ENCODE measurements at regions not wholly inside any gene's neighbourhood (a gene's known extent, or its start where the extent isn't known, plus 50 kb on each side); places are given as distances from the start of the nearest gene placed in this dataset.

- Mint-ChIP-seq H3K27ac (ENCODE audit: unreplicated experiment) (peak overlapping the region; percentile 76), H3K27me3 (ENCODE audit: unreplicated experiment) (peaks cover 4% of the 10 kb centered on the region), H3K9me3 (ENCODE audit: unreplicated experiment) (no peaks in the 10 kb centered on the region), H3K4me1 (ENCODE audit: unreplicated experiment) (peaks cover 15% of the 10 kb centered on the region), H3K4me3 (ENCODE audit: unreplicated experiment) (no peak overlapping the region), H3K36me3 (ENCODE audit: unreplicated experiment) (no peaks in the 10 kb centered on the region)
- no peak for DNase-seq (ENCODE audit: extremely low spot score, unreplicated experiment)
- no peak for TF ChIP-seq CTCF (IDR thresholded peaks at IDR 0.05)
Observed at GRCh38 chr13:76696370-76696769, 189.8 kb downstream of the KCTD12 start.

DNA sequence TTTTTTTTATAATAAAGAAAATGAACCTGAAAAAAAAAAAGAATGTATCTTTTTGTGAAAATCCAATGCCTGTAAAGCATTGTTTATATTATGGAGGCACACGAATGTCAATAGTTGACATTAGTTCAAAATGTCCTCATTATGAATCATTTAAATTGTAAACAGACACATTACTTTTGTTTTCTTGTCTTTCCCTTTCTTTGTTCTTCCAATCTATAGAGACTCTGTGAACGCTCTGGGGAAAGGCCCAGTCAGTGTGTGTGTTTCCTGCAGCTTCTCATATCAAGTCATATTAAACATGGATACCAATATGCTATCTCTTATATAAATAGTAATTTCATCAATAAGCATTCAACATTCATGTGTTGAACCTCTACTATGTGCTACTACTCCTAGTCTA lies 193.1 kb downstream of the KCTD12 start:
- H3K4me3 Mint-ChIP-seq (ENCODE audit: unreplicated experiment): no peak overlapping the region
- H3K9me3 Mint-ChIP-seq (ENCODE audit: unreplicated experiment): no peaks in the 10 kb centered on the region
- H3K27me3 Mint-ChIP-seq (ENCODE audit: unreplicated experiment): no peaks in the 10 kb centered on the region
- H3K36me3 Mint-ChIP-seq (ENCODE audit: unreplicated experiment): no peaks in the 10 kb centered on the region
- TF ChIP-seq CTCF (IDR thresholded peaks at IDR 0.05): no peak
- DNase-seq (ENCODE audit: extremely low spot score, unreplicated experiment): no peak
- H3K4me1 Mint-ChIP-seq (ENCODE audit: unreplicated experiment): peaks cover 15% of the 10 kb centered on the region
- no peak overlapping the region for H3K27ac Mint-ChIP-seq (ENCODE audit: unreplicated experiment)

DNA sequence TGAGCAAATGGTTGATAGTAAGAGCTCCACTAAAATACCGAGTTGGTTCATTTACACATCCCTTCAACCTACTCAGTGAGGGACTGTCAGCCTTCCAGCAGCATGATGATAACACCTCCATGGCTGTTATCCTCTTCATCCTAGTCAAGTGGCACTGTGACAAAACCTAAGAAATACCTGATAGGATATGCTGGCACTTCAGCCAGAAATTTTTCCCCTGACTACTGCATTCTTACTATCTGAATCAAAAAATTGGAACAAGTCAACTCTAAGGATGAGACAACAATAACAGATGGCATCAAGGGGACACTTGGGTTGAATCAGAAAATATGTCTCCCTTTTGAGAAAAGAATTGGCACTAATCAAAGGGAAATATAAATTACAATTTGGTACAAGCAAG lies 193.9 kb downstream of the KCTD12 start:
- no peak for DNase-seq (ENCODE audit: extremely low spot score, unreplicated experiment)
- H3K4me1 Mint-ChIP-seq (ENCODE audit: unreplicated experiment): peaks cover 13% of the 10 kb centered on the region
- no peak for TF ChIP-seq CTCF (IDR thresholded peaks at IDR 0.05)
- no peak overlapping the region for H3K4me3 Mint-ChIP-seq (ENCODE audit: unreplicated experiment)
- no peak overlapping the region for H3K27ac Mint-ChIP-seq (ENCODE audit: unreplicated experiment)
- no peaks in the 10 kb centered on the region for H3K36me3 Mint-ChIP-seq (ENCODE audit: unreplicated experiment)
- no peaks in the 10 kb centered on the region for H3K27me3 Mint-ChIP-seq (ENCODE audit: unreplicated experiment)
- no peaks in the 10 kb centered on the region for H3K9me3 Mint-ChIP-seq (ENCODE audit: unreplicated experiment)

- Mint-ChIP-seq H3K27me3 (ENCODE audit: unreplicated experiment) (no peaks in the 10 kb centered on the region), H3K4me1 (ENCODE audit: unreplicated experiment) (no peaks in the 10 kb centered on the region), H3K27ac (ENCODE audit: unreplicated experiment) (no peak overlapping the region), H3K9me3 (ENCODE audit: unreplicated experiment) (no peaks in the 10 kb centered on the region), H3K4me3 (ENCODE audit: unreplicated experiment) (no peak overlapping the region), H3K36me3 (ENCODE audit: unreplicated experiment) (no peaks in the 10 kb centered on the region)
- TF ChIP-seq CTCF (IDR thresholded peaks at IDR 0.05): no peak
- no peak for DNase-seq (ENCODE audit: extremely low spot score, unreplicated experiment)
Observed at GRCh38 chr13:76690611-76691010, 195.6 kb downstream of the KCTD12 start.

GRCh38 chr13:76687467-76687866 lies 198.7 kb downstream of the KCTD12 start:
- H3K4me1 Mint-ChIP-seq (ENCODE audit: unreplicated experiment): peaks cover 18% of the 10 kb centered on the region
- no peaks in the 10 kb centered on the region for H3K36me3 Mint-ChIP-seq (ENCODE audit: unreplicated experiment)
- no peak overlapping the region for H3K27ac Mint-ChIP-seq (ENCODE audit: unreplicated experiment)
- peaks cover 2% of the 10 kb centered on the region for H3K27me3 Mint-ChIP-seq (ENCODE audit: unreplicated experiment)
- H3K4me3 Mint-ChIP-seq (ENCODE audit: unreplicated experiment): no peak overlapping the region
- H3K9me3 Mint-ChIP-seq (ENCODE audit: unreplicated experiment): no peaks in the 10 kb centered on the region
- TF ChIP-seq CTCF (IDR thresholded peaks at IDR 0.05): no peak
- no peak for DNase-seq (ENCODE audit: extremely low spot score, unreplicated experiment)
